K562 (cell line): ENCODE measurements at regions not wholly inside any gene's neighbourhood (a gene's known extent, or its start where the extent isn't known, plus 50 kb on each side); places are given as distances from the start of the nearest gene placed in this dataset.

Source experiments
- ARID2 ChIP-seq: fragments of 450-650 bp; IDR thresholded peaks from 2 replicates; pipeline ENCODE4 v1.6.1; 2017; ENCODE audit warnings: antibody characterized with exemption, mild to moderate bottlenecking
- ATF7 ChIP-seq: fragments of 450-650 bp; IDR thresholded peaks from 2 replicates; pipeline ENCODE4 v1.7.1; 2014; ENCODE audit warnings: mild to moderate bottlenecking, moderate library complexity
- DPF2 ChIP-seq: fragments of 450-650 bp; IDR thresholded peaks from 2 replicates; pipeline ENCODE4 v1.6.1; 2016
- GABPB2 ChIP-seq: fragments of 250-450 bp; sonication (Bioruptor Pico); conservative IDR thresholded peaks from 2 replicates; pipeline ENCODE4 v1.5.1; 2021; ENCODE audit warnings: mild to moderate bottlenecking
- GTF2E2 ChIP-seq: fragments of 200-800 bp; sonication (Bioruptor generic); IDR thresholded peaks from 2 replicates; pipeline ENCODE4 v1.6.1; 2016; ENCODE audit warnings: missing genetic modification characterization, missing compliant biosample characterization
- HBP1 ChIP-seq: fragments of 450-650 bp; formaldehyde crosslinking; IDR thresholded peaks from 2 replicates; pipeline ENCODE4 v1.4.0; 2022; ENCODE audit warnings: missing genetic modification characterization
- HDAC8 ChIP-seq: fragments of 450-650 bp; IDR thresholded peaks from 2 replicates; pipeline ENCODE4 v1.6.1; 2016; ENCODE audit warnings: mild to moderate bottlenecking, missing genetic modification characterization, moderate library complexity, missing compliant biosample characterization
- HMG20A ChIP-seq: fragments of 450-650 bp; formaldehyde crosslinking; conservative IDR thresholded peaks from 2 replicates; pipeline ENCODE4 v1.4.0; 2020; ENCODE audit warnings: mild to moderate bottlenecking, mixed read lengths
- MNT ChIP-seq, 2 experiments: fragments of 450-650 bp; conservative IDR thresholded peaks; 2 replicates each; pipeline ENCODE4 v1.6.1; 2017; ENCODE audit warnings: mild to moderate bottlenecking in 2 of 2, moderate library complexity in 2 of 2
- MYNN ChIP-seq, 2 experiments: sonication (generic); formaldehyde crosslinking in 1 of 2; IDR thresholded peaks; 2 replicates each; pipeline versions ENCODE4 v1.5.0 to v1.6.1; 2016 to 2020; ENCODE audit warnings: antibody characterized with exemption in 1 of 2, missing genetic modification reagents in 1 of 2
- NFIX ChIP-seq: fragments of 250-450 bp; sonication (Bioruptor Pico); IDR thresholded peaks from 2 replicates; pipeline ENCODE4 v1.4.0; 2020; ENCODE audit warnings: low read depth, mild to moderate bottlenecking, moderate library complexity
- NFRKB ChIP-seq: fragments of 450-650 bp; IDR thresholded peaks from 2 replicates; pipeline ENCODE4 v1.6.1; 2016; ENCODE audit warnings: low read depth
- OTX1 ChIP-seq: fragments of 450-650 bp; formaldehyde crosslinking; IDR thresholded peaks from 2 replicates; pipeline ENCODE4 v1.4.0; 2022; ENCODE audit warnings: mild to moderate bottlenecking
- POLR3G ChIP-seq: IDR thresholded peaks from 2 replicates; pipeline ENCODE4 v1.6.1; 2011; ENCODE audit not compliant: insufficient read length, insufficient replicate concordance; ENCODE audit errors: extremely low read depth
- PREB ChIP-seq: sonication (generic); formaldehyde crosslinking; IDR thresholded peaks from 2 replicates; pipeline ENCODE4 v1.8.1; 2023; ENCODE audit warnings: mild to moderate bottlenecking, missing genetic modification reagents
- PRMT5 ChIP-seq: sonication (generic); formaldehyde crosslinking; IDR thresholded peaks from 2 replicates; pipeline ENCODE4 v1.5.0; 2020; ENCODE audit warnings: missing genetic modification reagents
- PYGO2 ChIP-seq: fragments of 450-650 bp; IDR thresholded peaks from 2 replicates; pipeline ENCODE4 v1.6.1; 2016; ENCODE audit warnings: mild to moderate bottlenecking, missing genetic modification characterization, moderate library complexity, missing compliant biosample characterization
- RBM17 ChIP-seq: fragments of 200-400 bp; formaldehyde crosslinking; IDR thresholded peaks from 2 replicates; pipeline ENCODE4 v1.6.1; 2017; ENCODE audit warnings: low read depth, mild to moderate bottlenecking, low read length, borderline replicate concordance
- TAL1 ChIP-seq: fragments of 450-650 bp; IDR thresholded peaks from 2 replicates; pipeline ENCODE4 v1.6.1; 2016; ENCODE audit warnings: mild to moderate bottlenecking
- TCF3 ChIP-seq: sonication (generic); formaldehyde crosslinking; IDR thresholded peaks from 2 replicates; pipeline ENCODE4 v1.4.0; 2020; ENCODE audit warnings: mild to moderate bottlenecking, missing genetic modification reagents
- TFAP4 ChIP-seq: sonication (generic); formaldehyde crosslinking; IDR thresholded peaks from 2 replicates; pipeline ENCODE4 v1.8.0; 2022; ENCODE audit warnings: missing genetic modification reagents, mild to moderate bottlenecking, moderate library complexity, borderline replicate concordance
- ZBTB2 ChIP-seq: fragments of 450-650 bp; IDR thresholded peaks from 2 replicates; pipeline ENCODE4 v1.6.1; 2016; ENCODE audit warnings: antibody characterized with exemption
- ZKSCAN3 ChIP-seq: fragments of 250-450 bp; sonication (Bioruptor Pico); IDR thresholded peaks from 2 replicates; pipeline ENCODE4 v1.4.0; 2020

- TF ChIP-seq ZBTB2 (peak; percentile 58), PRMT5 (no peak), NFRKB (peak; percentile 58; the same call in 1 of the 2 replicates), HMG20A (CRISPR knock-in tag) (no peak), MYNN (IDR thresholded peaks at IDR 0.05) (no peak), MYNN (CRISPR knock-in tag; IDR thresholded peaks at IDR 0.05) (no peak), ZKSCAN3 (CRISPR knock-in tag) (no peak), RBM17 (no peak), ARID2 (peak; percentile 74), ATF7 (peak; percentile 94), TCF3 (peak; percentile 42), GTF2E2 (tag) (peak; percentile 50; the same call in 1 of the 2 replicates), PYGO2 (tag) (peak; percentile 7; the same call in 1 of the 2 replicates), DPF2 (peak; percentile 71; the same call in 1 of the 2 replicates), POLR3G (no peak), GABPB2 (CRISPR knock-in tag) (no peak), OTX1 (CRISPR knock-in tag) (peak; percentile 88), TFAP4 (CRISPR knock-in tag) (peak; percentile 89), HDAC8 (tag) (no peak), MNT (conservative IDR thresholded peaks at IDR 0.05) (peak; percentile 59 to 83), PREB (no peak), TAL1 (no peak), NFIX (CRISPR knock-in tag) (no peak), HBP1 (CRISPR knock-in tag) (peak; percentile 67; the same call in 1 of the 2 replicates)
Observed at GRCh38 chr3:42025370-42026138, 63.7 kb upstream of the ULK4 start (continued).
